ENCODE measurements at regions not wholly inside any gene's neighbourhood (a gene's known extent, or its start where the extent isn't known, plus 50 kb on each side); places are given as distances from the start of the nearest gene placed in this dataset.

- Histone ChIP-seq H2AK5ac (ENCODE audit: low read length) (no peak overlapping the region), H4K8ac (ENCODE audit: low read depth, low read length) (no peak overlapping the region), H3K79me2 (ENCODE audit: control insufficient read depth, insufficient read depth, low read length) (no peaks in the 10 kb centered on the region), H3K27ac (ENCODE audit: low read depth, low read length) (no peak overlapping the region), H3K36me3 (ENCODE audit: control insufficient read depth, insufficient read depth, low read length) (no peaks in the 10 kb centered on the region), H3K4me3 (ENCODE audit: low read length) (no peak overlapping the region), H3K4me2 (ENCODE audit: low read length) (no peak overlapping the region), H3K4ac (ENCODE audit: low read depth, low read length) (no peak overlapping the region), H3K27me3 (ENCODE audit: insufficient read depth, low read length, poor library complexity) (no peaks in the 10 kb centered on the region), H2BK120ac (ENCODE audit: low read depth, low read length) (no peak overlapping the region), H2BK5ac (ENCODE audit: low read length) (no peak overlapping the region), H3K18ac (ENCODE audit: low read length) (no peak overlapping the region), H3K4me1 (ENCODE audit: control insufficient read depth, low read depth, low read length) (no peaks in the 10 kb centered on the region), H2BK15ac (replicated peaks; ENCODE audit: low read depth) (no peak overlapping the region), H4K5ac (ENCODE audit: low read length) (no peak overlapping the region), H3K79me1 (ENCODE audit: low read length) (no peaks in the 10 kb centered on the region), H3K56ac (ENCODE audit: low read length) (no peak overlapping the region), H3K9ac (ENCODE audit: low read length) (no peak overlapping the region), H3K23ac (ENCODE audit: low read length) (no peak overlapping the region)
- WGBS (ENCODE audit: extremely low coverage, insufficient coverage, low lambda C conversion rate): no CpG with 5 or more reads among the region's 9 CpGs
- DNase-seq: peak; percentile 46
Observed at GRCh38 chr2:118269408-118270051, 181.3 kb downstream of the INSIG2 start.

- Histone ChIP-seq H3K4me3 (ENCODE audit: low read length) (no peak overlapping the region), H3K56ac (ENCODE audit: low read length) (no peak overlapping the region), H3K27ac (ENCODE audit: low read depth, low read length) (no peak overlapping the region), H3K79me2 (ENCODE audit: control insufficient read depth, insufficient read depth, low read length) (no peaks in the 10 kb centered on the region), H2BK5ac (ENCODE audit: low read length) (no peak overlapping the region), H2BK120ac (ENCODE audit: low read depth, low read length) (no peak overlapping the region), H2BK15ac (replicated peaks; ENCODE audit: low read depth) (no peak overlapping the region), H2AK5ac (ENCODE audit: low read length) (no peak overlapping the region), H3K4ac (ENCODE audit: low read depth, low read length) (no peak overlapping the region), H3K4me2 (ENCODE audit: low read length) (no peak overlapping the region), H3K27me3 (ENCODE audit: insufficient read depth, low read length, poor library complexity) (no peaks in the 10 kb centered on the region), H3K23ac (ENCODE audit: low read length) (no peak overlapping the region), H3K79me1 (ENCODE audit: low read length) (no peaks in the 10 kb centered on the region), H4K8ac (ENCODE audit: low read depth, low read length) (no peak overlapping the region), H3K36me3 (ENCODE audit: control insufficient read depth, insufficient read depth, low read length) (no peaks in the 10 kb centered on the region), H3K4me1 (ENCODE audit: control insufficient read depth, low read depth, low read length) (no peaks in the 10 kb centered on the region), H3K9ac (ENCODE audit: low read length) (no peak overlapping the region), H4K5ac (ENCODE audit: low read length) (no peak overlapping the region), H3K18ac (ENCODE audit: low read length) (no peak overlapping the region)
- WGBS (ENCODE audit: extremely low coverage, insufficient coverage, low lambda C conversion rate): no CpG with 5 or more reads among the region's 5 CpGs
- DNase-seq: no peak
Observed at GRCh38 chr2:118268268-118268667, 180.0 kb downstream of the INSIG2 start.

- Histone ChIP-seq H2BK120ac (ENCODE audit: low read depth, low read length) (no peak overlapping the region), H3K4ac (ENCODE audit: low read depth, low read length) (no peak overlapping the region), H2AK5ac (ENCODE audit: low read length) (no peak overlapping the region), H3K27me3 (ENCODE audit: insufficient read depth, low read length, poor library complexity) (no peaks in the 10 kb centered on the region), H4K8ac (ENCODE audit: low read depth, low read length) (no peak overlapping the region), H3K4me3 (ENCODE audit: low read length) (no peak overlapping the region), H3K36me3 (ENCODE audit: control insufficient read depth, insufficient read depth, low read length) (no peaks in the 10 kb centered on the region), H4K5ac (ENCODE audit: low read length) (no peak overlapping the region), H2BK5ac (ENCODE audit: low read length) (no peak overlapping the region), H3K56ac (ENCODE audit: low read length) (no peak overlapping the region), H3K18ac (ENCODE audit: low read length) (no peak overlapping the region), H3K79me2 (ENCODE audit: control insufficient read depth, insufficient read depth, low read length) (no peaks in the 10 kb centered on the region), H3K9ac (ENCODE audit: low read length) (no peak overlapping the region), H3K79me1 (ENCODE audit: low read length) (no peaks in the 10 kb centered on the region), H3K23ac (ENCODE audit: low read length) (no peak overlapping the region), H2BK15ac (replicated peaks; ENCODE audit: low read depth) (no peak overlapping the region), H3K4me1 (ENCODE audit: control insufficient read depth, low read depth, low read length) (no peaks in the 10 kb centered on the region), H3K27ac (ENCODE audit: low read depth, low read length) (no peak overlapping the region), H3K4me2 (ENCODE audit: low read length) (no peak overlapping the region)
- no peak for DNase-seq
- no CpG with 5 or more reads among the region's 3 CpGs for WGBS (ENCODE audit: extremely low coverage, insufficient coverage, low lambda C conversion rate)
Observed at GRCh38 chr2:118265873-118266455, 177.7 kb downstream of the INSIG2 start.

- no peak overlapping the region for H4K8ac ChIP-seq (ENCODE audit: low read depth, low read length)
- H3K18ac ChIP-seq (ENCODE audit: low read length): no peak overlapping the region
- H3K36me3 ChIP-seq (ENCODE audit: control insufficient read depth, insufficient read depth, low read length): no peaks in the 10 kb centered on the region
- H3K4me3 ChIP-seq (ENCODE audit: low read length): no peak overlapping the region
- no peak overlapping the region for H3K4ac ChIP-seq (ENCODE audit: low read depth, low read length)
- no peak overlapping the region for H2BK5ac ChIP-seq (ENCODE audit: low read length)
- WGBS (ENCODE audit: extremely low coverage, insufficient coverage, low lambda C conversion rate): no CpG with 5 or more reads among the region's 7 CpGs
- H3K4me2 ChIP-seq (ENCODE audit: low read length): no peak overlapping the region
- H2BK15ac ChIP-seq (replicated peaks; ENCODE audit: low read depth): no peak overlapping the region
- H3K79me2 ChIP-seq (ENCODE audit: control insufficient read depth, insufficient read depth, low read length): no peaks in the 10 kb centered on the region
- no peaks in the 10 kb centered on the region for H3K4me1 ChIP-seq (ENCODE audit: control insufficient read depth, low read depth, low read length)
- no peaks in the 10 kb centered on the region for H3K27me3 ChIP-seq (ENCODE audit: insufficient read depth, low read length, poor library complexity)
- no peak for DNase-seq
- no peaks in the 10 kb centered on the region for H3K79me1 ChIP-seq (ENCODE audit: low read length)
- no peak overlapping the region for H3K27ac ChIP-seq (ENCODE audit: low read depth, low read length)
- no peak overlapping the region for H3K23ac ChIP-seq (ENCODE audit: low read length)
- no peak overlapping the region for H4K5ac ChIP-seq (ENCODE audit: low read length)
- H2BK120ac ChIP-seq (ENCODE audit: low read depth, low read length): no peak overlapping the region
- H3K56ac ChIP-seq (ENCODE audit: low read length): no peak overlapping the region
- H2AK5ac ChIP-seq (ENCODE audit: low read length): no peak overlapping the region
- H3K9ac ChIP-seq (ENCODE audit: low read length): no peak overlapping the region
Observed at GRCh38 chr2:118264232-118264990, 176.1 kb downstream of the INSIG2 start.

GRCh38 chr2:118257696-118258095, 169.4 kb downstream of the INSIG2 start:
- no peak overlapping the region for H3K9ac ChIP-seq (ENCODE audit: low read length)
- no peak overlapping the region for H2BK120ac ChIP-seq (ENCODE audit: low read depth, low read length)
- H3K79me2 ChIP-seq (ENCODE audit: control insufficient read depth, insufficient read depth, low read length): no peaks in the 10 kb centered on the region
- H3K27ac ChIP-seq (ENCODE audit: low read depth, low read length): no peak overlapping the region
- no peak overlapping the region for H3K4me2 ChIP-seq (ENCODE audit: low read length)
- no peak overlapping the region for H2BK15ac ChIP-seq (replicated peaks; ENCODE audit: low read depth)
- no peak overlapping the region for H3K23ac ChIP-seq (ENCODE audit: low read length)
- no peaks in the 10 kb centered on the region for H3K36me3 ChIP-seq (ENCODE audit: control insufficient read depth, insufficient read depth, low read length)
- no peaks in the 10 kb centered on the region for H3K27me3 ChIP-seq (ENCODE audit: insufficient read depth, low read length, poor library complexity)
- no peak overlapping the region for H2AK5ac ChIP-seq (ENCODE audit: low read length)
- no peak overlapping the region for H3K18ac ChIP-seq (ENCODE audit: low read length)
- H2BK5ac ChIP-seq (ENCODE audit: low read length): no peak overlapping the region
- no peak overlapping the region for H4K5ac ChIP-seq (ENCODE audit: low read length)
- no CpG with 5 or more reads among the region's 2 CpGs for WGBS (ENCODE audit: extremely low coverage, insufficient coverage, low lambda C conversion rate)
- H3K4ac ChIP-seq (ENCODE audit: low read depth, low read length): no peak overlapping the region
- H4K8ac ChIP-seq (ENCODE audit: low read depth, low read length): no peak overlapping the region
- no peaks in the 10 kb centered on the region for H3K79me1 ChIP-seq (ENCODE audit: low read length)
- DNase-seq: no peak
- H3K56ac ChIP-seq (ENCODE audit: low read length): no peak overlapping the region
- H3K4me3 ChIP-seq (ENCODE audit: low read length): no peak overlapping the region
- H3K4me1 ChIP-seq (ENCODE audit: control insufficient read depth, low read depth, low read length): peaks cover 4% of the 10 kb centered on the region
